H1 (cell line): ENCODE measurements at regions not wholly inside any gene's neighbourhood (a gene's known extent, or its start where the extent isn't known, plus 50 kb on each side); places are given as distances from the start of the nearest gene placed in this dataset.

Experiments used
- CTBP2 ChIP-seq: IDR thresholded peaks from 2 replicates; pipeline ENCODE4 v1.7.0; 2011; ENCODE audit warnings: borderline replicate concordance, mild to moderate bottlenecking, moderate library complexity, mixed read lengths, low read length; ENCODE audit not compliant: insufficient read depth, insufficient read length
- GABPA ChIP-seq: IDR thresholded peaks from 2 replicates; pipeline ENCODE4 v1.6.1; 2011; ENCODE audit warnings: mild to moderate bottlenecking, low read length, moderate library complexity, borderline replicate concordance; ENCODE audit not compliant: insufficient read depth
- JUN ChIP-seq: IDR thresholded peaks from 2 replicates; pipeline ENCODE4 v1.6.1; 2011; ENCODE audit warnings: low read depth, mild to moderate bottlenecking, improper control_type of control experiment, low read length
- NANOG ChIP-seq: IDR thresholded peaks from 2 replicates; pipeline ENCODE4 v1.6.1; 2011; ENCODE audit warnings: low read length, low read depth, mild to moderate bottlenecking, inconsistent platforms; ENCODE audit not compliant: insufficient read depth, poor library complexity, severe bottlenecking
- NRF1 ChIP-seq: IDR thresholded peaks from 2 replicates; pipeline ENCODE4 v1.6.1; 2011; ENCODE audit warnings: mild to moderate bottlenecking, low read depth, low read length, improper control_type of control experiment
- TBP ChIP-seq: IDR thresholded peaks from 2 replicates; pipeline ENCODE4 v1.6.1; 2011; ENCODE audit warnings: low read depth, low read length, improper control_type of control experiment
- TEAD4 ChIP-seq: IDR thresholded peaks from 2 replicates; pipeline ENCODE4 v1.6.1; 2012; ENCODE audit warnings: low read depth, low read length, inconsistent platforms, mixed read lengths
- USF2 ChIP-seq: IDR thresholded peaks from 2 replicates; pipeline ENCODE4 v1.6.1; 2011; ENCODE audit warnings: low read length, improper control_type of control experiment
- TF ChIP-seq, protein P1 (sequence below): fragments of 300-600 bp; sonication (generic); IDR thresholded peaks from 2 replicates; pipeline ENCODE4 v1.7.1; 2012; ENCODE audit warnings: low read length, moderate library complexity, mild to moderate bottlenecking, inconsistent platforms; ENCODE audit not compliant: insufficient replicate concordance
- TF ChIP-seq, protein P2 (sequence below): IDR thresholded peaks from 2 replicates; pipeline ENCODE4 v1.6.1; 2012; ENCODE audit warnings: inconsistent platforms

DNA sequence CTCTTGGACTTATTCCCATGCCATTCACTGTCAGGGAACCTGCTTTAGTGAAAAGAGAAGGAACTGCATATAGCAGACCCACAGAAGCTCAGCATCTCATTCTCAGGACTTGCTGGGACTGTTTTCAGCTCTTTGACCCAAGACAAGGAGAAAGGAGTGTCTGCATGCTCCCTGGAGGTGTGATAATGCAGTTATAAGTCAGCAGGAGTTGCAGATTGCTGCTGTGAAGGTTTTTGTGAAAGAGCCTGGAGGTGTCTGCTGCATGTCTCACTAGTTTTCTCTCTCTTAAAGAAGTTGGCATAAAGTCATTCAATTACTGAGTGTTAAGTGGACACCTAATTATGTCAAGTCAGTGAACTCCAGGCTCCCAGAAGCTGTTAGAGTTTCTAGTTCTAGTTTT is 343.4 kb downstream of the BRINP2 start (continued):
- TF ChIP-seq, protein P1, sequence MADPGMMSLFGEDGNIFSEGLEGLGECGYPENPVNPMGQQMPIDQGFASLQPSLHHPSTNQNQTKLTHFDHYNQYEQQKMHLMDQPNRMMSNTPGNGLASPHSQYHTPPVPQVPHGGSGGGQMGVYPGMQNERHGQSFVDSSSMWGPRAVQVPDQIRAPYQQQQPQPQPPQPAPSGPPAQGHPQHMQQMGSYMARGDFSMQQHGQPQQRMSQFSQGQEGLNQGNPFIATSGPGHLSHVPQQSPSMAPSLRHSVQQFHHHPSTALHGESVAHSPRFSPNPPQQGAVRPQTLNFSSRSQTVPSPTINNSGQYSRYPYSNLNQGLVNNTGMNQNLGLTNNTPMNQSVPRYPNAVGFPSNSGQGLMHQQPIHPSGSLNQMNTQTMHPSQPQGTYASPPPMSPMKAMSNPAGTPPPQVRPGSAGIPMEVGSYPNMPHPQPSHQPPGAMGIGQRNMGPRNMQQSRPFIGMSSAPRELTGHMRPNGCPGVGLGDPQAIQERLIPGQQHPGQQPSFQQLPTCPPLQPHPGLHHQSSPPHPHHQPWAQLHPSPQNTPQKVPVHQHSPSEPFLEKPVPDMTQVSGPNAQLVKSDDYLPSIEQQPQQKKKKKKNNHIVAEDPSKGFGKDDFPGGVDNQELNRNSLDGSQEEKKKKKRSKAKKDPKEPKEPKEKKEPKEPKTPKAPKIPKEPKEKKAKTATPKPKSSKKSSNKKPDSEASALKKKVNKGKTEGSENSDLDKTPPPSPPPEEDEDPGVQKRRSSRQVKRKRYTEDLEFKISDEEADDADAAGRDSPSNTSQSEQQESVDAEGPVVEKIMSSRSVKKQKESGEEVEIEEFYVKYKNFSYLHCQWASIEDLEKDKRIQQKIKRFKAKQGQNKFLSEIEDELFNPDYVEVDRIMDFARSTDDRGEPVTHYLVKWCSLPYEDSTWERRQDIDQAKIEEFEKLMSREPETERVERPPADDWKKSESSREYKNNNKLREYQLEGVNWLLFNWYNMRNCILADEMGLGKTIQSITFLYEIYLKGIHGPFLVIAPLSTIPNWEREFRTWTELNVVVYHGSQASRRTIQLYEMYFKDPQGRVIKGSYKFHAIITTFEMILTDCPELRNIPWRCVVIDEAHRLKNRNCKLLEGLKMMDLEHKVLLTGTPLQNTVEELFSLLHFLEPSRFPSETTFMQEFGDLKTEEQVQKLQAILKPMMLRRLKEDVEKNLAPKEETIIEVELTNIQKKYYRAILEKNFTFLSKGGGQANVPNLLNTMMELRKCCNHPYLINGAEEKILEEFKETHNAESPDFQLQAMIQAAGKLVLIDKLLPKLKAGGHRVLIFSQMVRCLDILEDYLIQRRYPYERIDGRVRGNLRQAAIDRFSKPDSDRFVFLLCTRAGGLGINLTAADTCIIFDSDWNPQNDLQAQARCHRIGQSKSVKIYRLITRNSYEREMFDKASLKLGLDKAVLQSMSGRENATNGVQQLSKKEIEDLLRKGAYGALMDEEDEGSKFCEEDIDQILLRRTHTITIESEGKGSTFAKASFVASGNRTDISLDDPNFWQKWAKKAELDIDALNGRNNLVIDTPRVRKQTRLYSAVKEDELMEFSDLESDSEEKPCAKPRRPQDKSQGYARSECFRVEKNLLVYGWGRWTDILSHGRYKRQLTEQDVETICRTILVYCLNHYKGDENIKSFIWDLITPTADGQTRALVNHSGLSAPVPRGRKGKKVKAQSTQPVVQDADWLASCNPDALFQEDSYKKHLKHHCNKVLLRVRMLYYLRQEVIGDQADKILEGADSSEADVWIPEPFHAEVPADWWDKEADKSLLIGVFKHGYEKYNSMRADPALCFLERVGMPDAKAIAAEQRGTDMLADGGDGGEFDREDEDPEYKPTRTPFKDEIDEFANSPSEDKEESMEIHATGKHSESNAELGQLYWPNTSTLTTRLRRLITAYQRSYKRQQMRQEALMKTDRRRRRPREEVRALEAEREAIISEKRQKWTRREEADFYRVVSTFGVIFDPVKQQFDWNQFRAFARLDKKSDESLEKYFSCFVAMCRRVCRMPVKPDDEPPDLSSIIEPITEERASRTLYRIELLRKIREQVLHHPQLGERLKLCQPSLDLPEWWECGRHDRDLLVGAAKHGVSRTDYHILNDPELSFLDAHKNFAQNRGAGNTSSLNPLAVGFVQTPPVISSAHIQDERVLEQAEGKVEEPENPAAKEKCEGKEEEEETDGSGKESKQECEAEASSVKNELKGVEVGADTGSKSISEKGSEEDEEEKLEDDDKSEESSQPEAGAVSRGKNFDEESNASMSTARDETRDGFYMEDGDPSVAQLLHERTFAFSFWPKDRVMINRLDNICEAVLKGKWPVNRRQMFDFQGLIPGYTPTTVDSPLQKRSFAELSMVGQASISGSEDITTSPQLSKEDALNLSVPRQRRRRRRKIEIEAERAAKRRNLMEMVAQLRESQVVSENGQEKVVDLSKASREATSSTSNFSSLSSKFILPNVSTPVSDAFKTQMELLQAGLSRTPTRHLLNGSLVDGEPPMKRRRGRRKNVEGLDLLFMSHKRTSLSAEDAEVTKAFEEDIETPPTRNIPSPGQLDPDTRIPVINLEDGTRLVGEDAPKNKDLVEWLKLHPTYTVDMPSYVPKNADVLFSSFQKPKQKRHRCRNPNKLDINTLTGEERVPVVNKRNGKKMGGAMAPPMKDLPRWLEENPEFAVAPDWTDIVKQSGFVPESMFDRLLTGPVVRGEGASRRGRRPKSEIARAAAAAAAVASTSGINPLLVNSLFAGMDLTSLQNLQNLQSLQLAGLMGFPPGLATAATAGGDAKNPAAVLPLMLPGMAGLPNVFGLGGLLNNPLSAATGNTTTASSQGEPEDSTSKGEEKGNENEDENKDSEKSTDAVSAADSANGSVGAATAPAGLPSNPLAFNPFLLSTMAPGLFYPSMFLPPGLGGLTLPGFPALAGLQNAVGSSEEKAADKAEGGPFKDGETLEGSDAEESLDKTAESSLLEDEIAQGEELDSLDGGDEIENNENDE, result no peak
- no peak for TF ChIP-seq USF2
- TF ChIP-seq NANOG, result no peak
- TF ChIP-seq NRF1, result no peak
- TF ChIP-seq TBP, result no peak
- TF ChIP-seq CTBP2, result no peak
- TF ChIP-seq JUN, result no peak
- TF ChIP-seq, protein P2, sequence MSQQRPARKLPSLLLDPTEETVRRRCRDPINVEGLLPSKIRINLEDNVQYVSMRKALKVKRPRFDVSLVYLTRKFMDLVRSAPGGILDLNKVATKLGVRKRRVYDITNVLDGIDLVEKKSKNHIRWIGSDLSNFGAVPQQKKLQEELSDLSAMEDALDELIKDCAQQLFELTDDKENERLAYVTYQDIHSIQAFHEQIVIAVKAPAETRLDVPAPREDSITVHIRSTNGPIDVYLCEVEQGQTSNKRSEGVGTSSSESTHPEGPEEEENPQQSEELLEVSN, result no peak
- TF ChIP-seq TEAD4, result no peak
- no peak for TF ChIP-seq GABPA
